NCI-H82 (cell line): ENCODE measurements at regions not wholly inside any gene's neighbourhood (a gene's known extent, or its start where the extent isn't known, plus 50 kb on each side); places are given as distances from the start of the nearest gene placed in this dataset.
"Not testable (repeated sequence)": the region's sequence is repeated elsewhere in the genome, so short reads cannot be mapped to it uniquely, and the experiment has no call there.

Experiments
- DNase-seq: peaks from one replicate; lab custom pipeline; 2025; lab: John Stamatoyannopoulos, UW

DNA sequence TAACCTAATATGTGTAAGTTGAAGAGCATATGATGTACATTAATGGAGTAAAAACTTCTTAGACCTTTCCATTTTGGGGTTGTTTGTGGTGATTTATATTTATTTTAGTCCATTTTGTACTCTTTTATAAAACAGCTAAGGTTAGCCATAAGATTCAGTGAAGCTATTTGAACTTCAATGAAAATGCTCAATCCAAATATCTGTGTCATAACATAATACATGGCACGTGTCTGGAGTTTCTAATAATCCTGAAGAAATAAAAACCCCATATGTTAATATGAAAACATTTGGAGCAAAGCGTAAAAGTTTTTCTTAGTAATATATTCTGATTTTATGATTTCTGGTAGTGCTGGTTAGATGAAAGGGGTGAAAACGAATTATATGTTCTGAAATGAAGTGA is 1729.7 kb downstream of the PCDH9 start:
- no peak for DNase-seq

DNA sequence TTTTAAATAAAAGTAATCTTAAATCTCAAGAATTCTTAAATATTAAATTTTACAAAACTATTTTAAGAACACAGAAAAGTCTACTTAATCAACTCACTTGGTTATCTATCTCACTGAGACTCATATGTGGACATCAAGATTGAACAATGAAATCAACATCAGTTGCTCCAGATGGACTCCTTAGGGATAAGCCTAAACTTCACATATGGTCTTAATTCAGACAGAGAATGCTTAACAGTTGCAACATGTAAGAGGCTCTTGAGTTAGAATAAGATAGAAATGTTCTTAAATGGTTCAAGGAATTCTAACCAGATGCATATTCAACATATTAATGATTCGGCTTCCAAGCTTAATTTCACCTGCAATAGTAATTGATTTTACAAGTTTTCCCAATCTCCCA is 1730.9 kb downstream of the PCDH9 start:
- peak; percentile 81 for DNase-seq

DNA sequence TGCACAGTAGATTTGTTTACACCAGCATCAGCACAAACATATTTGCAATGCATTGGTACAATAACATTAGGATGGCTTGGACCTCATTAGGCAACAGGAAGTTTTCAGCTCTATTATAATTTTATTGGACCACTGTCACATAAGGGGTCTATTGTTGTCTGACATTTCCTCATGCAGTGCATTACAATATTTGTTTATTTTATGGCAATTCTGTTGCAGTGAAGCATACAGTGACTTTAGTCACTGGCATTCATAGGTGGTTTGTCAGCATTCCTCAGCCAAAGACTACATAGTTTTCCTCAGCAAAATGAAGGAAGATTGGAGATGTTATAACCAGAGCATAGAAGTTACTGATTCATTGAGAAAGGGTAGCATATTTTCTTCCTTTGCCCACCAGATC is 1732.9 kb downstream of the PCDH9 start:
- no peak for DNase-seq

DNA sequence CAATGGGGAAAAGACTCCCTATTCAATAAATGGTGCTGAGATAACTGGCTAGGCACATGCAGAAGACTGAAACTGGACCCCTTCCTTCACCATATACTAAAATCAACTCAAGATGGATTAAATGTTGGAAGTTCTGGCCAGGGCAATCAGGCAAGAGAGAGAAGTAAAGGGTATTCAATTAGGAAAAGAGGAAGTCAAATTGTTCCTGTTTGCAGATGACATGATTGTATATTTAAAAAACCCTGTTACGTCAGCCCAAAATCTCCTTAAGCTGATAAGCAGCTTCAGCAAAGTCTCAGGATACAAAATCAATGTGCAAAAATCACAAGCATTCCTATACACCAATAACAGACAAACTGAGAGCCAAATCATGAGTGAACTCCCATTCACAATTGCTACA is 1739.4 kb downstream of the PCDH9 start:
- not testable (repeated sequence) for DNase-seq

DNA sequence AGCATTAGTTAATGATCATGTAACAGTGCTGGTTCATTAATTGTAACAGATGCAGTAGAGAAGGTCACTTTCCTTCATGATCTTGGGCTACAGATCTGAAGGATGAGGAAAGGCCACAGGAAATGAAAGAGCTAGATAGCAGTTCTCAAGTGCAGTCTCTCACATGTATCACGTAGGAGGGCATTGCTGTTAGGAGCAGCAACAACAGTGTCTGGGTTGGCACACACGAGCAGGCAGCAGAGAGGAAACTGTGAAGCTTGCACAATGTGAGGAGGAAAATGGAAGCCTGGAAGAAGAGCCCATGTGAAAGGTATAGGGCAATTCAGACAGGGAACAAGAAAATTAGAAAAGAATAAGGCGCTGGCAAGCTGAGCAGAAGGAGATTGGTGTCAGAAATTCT is 1741.5 kb downstream of the PCDH9 start:
- DNase-seq, result no peak

DNA sequence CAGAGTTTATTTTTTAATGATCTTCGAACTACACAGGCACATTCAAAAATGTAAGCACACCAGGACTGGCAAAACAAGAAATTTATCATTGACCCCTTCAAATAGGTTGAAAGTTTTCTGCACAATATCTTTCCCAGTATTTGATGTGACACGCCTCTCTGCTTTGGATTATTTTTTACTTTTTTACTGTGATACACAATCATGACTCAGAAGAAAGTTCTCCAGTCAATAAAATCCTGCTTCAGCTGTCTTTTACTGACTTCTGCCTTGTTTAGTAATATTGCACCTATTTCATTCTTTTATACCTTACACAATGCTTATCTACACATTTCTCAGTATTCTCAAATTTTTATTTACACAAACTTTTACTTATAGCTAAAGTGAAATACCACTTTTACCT is 1750.4 kb downstream of the PCDH9 start:
- DNase-seq, result no peak

DNA sequence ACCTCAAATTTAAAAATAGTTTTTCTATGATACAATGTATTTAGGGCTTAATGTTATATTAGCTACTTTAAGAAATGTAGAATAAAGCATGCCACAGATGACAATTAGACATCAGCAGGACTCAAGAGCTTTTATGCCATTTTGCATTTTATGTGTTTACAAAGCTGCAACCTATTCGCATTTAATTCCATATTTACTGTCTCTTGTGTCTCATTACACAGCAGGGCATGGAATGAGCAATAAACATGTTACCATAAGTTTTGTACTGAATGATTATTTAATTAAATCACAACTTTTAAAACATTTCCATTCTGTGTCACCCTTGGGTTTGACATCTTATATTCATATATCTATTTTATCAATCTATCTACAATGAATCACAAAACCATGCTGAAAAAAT is 1756.9 kb downstream of the PCDH9 start:
- no peak for DNase-seq

DNA sequence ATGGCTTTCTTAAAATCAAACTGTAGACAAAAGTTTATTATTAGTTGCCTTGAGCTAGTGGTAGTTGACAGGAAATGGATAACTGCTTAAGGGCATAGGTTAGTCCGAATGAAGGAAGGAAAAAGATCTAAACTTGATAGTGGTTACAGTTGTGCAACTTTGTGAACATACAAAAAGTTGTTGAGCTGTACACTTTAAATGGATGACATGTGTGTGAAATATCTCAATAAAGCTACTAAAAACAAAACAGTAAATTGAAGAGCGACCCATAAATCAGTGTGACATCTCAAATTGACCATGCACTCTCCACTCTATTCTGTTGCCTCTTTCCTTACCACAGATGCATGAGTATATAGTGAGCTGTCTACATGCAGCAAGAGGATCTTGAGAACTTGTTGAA is 1757.8 kb downstream of the PCDH9 start:
- DNase-seq, result no peak

DNA sequence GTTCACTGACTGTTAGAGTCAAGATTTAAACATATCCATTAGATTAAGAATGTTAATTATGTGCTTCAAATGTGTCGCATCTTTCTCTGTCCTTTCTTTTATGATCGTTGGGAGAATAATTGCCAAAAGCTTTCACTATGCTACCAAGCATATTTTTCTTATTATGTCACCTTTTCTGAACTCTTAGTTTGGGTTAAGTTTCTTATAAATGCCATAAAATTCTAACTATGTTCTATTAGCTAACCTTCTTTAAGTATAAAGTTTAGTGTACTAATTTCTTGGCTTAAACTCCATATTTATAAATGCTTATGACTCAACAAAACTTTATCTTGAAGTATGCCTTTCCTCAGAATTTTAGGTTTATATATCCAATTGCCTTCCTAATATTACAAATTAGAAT is 1759.4 kb downstream of the PCDH9 start:
- DNase-seq, result no peak

DNA sequence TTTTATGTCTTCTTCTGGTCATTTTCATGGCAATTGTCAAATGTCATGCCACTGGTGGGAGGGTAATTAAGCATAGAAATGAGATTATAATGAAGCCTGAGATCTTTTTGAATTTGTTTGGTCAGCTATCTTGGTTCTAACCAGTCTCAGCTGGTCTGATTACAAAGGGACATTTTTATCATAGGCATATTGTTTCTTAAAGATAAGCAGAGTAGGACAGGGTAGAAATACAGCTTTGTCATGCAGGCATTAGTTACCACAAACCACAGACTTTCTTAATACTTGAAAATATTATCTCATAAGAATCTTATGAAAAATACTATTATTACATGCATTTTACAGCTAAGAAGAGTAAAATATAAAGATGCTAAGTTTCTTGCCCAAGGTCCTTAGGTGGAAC is 1761.5 kb downstream of the PCDH9 start:
- DNase-seq, result no peak

DNA sequence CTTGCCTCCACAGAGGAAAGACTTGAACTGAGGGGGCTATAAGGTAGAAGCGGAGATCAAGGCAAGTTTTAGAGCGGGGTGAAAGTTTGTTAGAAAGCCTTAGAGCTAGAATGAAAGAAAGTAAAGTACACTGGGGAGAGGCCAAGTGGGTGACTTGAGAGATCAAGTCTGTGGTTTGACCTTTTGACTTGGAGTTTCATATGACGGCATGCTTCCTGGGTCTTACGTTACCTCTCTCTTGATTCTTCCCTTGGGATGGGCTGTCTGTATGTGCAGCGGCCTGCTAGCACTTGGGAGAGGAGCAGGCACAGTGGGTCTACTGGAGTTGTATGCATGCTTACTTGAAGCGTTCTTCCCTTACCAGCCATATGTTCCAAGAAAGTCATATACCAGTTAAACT is 1768.5 kb downstream of the PCDH9 start:
- no peak for DNase-seq

DNA sequence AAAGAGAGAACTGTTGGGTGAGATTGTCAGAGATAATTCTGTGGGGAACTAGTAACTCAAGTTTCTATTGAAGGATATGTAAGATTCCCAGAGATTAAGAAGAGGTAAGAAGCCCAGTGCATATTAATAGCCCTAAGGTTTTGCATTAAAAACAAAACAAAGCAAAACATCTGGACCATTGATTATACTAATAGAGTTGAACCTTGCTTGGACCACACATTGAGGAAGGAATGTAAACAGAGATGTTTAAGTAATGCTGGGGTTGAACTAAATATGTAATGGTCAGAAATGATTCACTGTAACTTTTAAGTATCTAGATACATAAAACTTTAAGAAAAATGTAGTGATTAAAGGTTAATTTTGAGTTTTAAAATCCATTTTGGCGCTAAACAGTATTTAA is 1770.0 kb downstream of the PCDH9 start:
- no peak for DNase-seq

DNA sequence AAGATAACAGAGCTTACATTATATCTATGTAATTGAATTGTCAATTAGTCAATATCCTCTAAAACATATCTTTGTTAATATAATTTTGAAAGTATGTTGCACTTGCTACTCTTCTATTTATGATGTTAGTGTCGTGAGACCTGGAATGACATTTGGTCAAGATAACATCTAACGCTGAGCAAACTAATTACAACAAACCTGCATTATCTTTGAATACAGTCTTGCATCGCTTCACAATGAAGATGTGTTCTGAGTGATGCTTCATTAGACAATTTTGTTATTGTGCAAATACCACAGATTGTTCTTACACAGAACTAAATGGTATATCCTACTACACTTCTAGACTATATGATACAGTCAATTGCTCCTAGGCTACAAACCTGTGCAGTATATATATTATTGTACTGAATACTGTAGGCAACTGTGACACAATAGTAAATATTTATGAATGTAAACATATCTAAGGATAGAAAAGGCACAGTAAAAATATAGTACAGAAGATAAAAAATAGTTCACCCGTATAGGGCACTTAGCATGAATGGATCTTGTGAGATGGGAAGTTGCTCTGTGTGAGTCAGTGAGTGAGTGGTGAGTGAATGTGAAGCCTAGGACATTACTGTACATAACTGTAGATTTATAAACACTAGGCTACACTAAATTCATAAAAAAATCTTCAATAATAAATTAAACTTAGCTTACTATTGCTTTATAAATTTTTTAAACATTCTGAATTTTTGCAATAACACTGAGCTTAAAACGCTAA is 1773.8 kb downstream of the PCDH9 start:
- no peak for DNase-seq

DNA sequence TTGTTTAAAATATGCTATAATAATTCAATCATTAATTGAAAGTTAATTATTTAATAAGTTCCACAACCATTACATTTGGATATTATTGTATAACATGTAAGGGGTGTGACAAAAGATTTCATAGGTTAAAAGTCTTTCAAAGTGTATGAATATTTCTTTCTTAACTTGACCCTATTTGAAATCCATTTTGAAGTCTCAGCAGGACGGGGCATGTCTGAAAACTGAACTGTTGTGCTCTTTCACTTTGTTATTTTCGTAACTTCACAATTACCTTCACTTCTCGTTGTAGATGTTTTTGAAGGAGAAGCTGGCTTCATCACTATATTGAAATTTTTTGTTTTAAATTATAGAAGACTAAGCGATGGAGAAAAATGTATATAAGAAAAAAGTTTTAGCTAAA is 1775.7 kb downstream of the PCDH9 start:
- no peak for DNase-seq

DNA sequence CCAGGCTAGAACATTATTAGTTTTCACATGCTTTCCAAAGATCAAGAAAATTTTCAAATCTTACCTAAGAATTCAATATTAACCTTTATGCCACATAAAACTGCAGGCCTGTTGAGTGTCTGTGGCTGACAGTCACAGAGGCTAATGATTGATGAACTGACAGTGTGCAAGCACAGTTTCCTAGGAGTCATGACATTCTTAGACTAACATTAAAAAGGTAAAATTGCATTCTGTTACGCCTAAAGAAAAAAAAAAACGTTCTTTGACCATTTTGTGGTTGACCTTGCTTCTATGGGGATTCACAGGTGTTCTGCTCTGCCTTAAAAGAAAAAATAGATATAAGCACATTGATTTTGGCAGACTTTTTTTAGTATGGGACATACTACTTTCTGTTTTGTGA is 1776.2 kb downstream of the PCDH9 start:
- DNase-seq, result no peak

DNA sequence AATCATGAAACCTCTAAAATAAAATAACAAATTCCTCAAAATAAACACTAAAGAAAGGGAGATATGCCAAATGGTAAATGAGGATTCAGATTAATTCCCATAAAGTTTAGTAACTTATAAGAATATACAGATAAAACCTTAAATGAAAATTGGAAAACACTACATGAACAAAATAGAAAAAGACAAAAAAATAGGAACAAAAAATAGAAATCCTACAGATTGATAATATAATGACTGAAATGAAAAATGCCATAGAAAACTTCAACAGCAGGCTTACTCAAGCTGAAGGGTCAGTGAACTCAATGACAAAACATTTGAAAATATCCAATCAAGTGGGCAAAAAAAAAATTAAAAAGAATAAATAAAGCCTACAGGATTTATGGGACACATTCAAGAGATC is 1784.8 kb downstream of the PCDH9 start:
- DNase-seq, result no peak

DNA sequence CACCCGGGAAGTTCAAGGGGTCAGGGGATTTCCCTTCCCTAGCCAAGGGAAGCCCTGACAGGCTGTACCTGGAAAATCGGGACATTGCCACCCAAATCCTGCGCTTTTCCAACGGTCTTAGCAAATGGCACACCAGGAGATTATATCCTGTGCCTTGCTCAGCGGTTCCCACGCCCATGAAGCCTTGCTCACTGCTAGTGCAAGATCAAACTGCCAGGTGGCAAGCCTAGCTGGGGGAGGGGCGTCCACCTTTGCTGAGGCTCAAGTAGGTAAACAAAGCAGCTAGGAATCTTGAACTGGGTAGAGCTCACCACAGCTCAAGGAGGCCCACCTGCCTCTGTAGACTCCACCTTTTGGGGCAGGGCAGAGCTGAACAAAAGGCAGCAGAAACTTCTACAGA is 1794.5 kb downstream of the PCDH9 start:
- DNase-seq, result no peak

DNA sequence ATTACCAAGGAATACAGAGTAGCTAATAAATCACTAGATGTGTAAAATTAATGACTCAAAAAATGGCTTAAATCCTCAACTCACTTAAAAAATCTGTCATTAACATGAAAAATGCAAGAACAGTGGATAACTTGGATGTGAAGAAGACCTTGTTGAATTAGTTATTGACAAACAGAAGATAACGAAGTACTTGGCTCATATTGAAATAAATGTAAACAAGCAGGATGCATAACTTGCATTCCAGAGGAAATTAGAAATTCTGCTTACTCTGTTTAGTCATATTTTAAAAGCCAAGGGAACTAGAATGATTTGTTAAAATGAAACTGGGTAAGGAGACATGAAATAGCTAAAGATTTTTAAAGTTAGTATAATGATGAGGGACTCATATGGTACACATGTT is 1812.2 kb downstream of the PCDH9 start:
- no peak for DNase-seq

DNA sequence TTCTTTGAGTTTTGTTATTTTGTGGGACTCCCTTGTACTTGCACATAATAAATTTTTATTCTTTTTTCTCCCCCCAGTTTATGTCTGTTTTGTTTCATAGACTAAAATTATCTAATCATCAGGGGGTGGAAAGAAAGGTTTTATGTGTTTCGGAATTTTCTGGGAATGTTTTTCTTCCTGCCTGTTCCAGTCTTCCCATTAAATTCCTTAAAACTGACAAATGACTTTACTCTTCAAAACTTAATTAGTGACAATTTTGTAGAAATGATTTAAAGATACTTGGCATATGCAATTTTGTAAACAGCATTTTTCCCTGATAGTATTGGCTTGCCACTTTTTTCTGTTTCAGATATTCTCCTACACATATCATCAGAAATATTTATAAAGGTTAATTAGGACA is 1813.4 kb downstream of the PCDH9 start:
- no peak for DNase-seq

DNA sequence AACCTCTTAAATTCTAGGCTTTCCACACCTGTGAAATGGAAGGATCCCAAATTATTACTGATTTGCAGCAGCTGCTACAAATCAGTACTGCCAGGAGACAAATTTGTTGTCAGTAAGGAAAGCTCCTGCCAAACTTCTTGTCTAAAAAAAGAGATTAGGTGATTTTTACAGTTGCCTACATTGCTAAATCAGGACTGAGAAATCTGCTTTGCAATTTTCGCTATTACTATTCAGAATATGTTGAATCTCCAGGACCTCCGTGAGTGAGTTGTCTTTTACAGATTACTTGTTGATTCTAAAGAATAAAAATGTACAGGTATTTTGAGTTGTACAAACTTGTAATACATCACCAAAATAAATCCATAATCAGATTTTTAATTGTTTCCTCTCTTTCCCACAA is 1815.9 kb downstream of the PCDH9 start:
- DNase-seq, result no peak

DNA sequence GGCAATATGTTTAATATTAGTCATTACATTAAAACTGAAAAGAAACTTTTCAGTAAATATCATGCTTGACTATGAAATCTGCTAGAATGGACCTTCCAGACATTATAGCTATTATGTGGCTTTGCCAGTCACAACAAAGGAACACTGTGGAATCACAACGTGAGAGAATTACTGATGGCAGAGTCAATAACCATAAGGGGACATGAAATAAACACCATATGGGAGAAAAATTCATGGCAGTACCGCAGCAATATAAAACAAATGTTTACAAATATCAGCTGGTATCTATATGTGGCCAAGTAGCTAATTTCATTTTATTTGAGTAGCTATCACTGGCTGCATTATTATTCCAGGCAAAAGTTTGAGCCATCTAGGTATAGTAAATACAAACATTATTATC is 1818.6 kb downstream of the PCDH9 start:
- no peak for DNase-seq

DNA sequence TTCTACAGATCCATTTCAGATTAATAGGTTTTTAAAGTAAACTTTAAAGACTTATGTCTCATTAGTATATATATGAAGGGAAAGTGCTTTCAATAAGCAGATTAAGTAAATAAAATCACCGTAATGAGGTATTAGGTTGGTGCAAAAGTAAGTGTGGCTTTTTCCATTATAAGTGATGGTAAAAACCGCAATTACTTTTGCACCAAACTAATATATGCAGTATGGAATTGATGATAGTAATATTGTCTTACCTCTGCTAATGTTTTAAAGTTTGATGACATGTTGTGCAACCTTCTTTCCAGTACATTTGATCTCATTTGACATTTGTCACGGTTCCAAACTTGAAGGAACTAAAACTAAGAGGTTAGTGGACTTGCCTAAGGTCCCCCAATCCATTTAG is 1819.3 kb downstream of the PCDH9 start:
- no peak for DNase-seq

DNA sequence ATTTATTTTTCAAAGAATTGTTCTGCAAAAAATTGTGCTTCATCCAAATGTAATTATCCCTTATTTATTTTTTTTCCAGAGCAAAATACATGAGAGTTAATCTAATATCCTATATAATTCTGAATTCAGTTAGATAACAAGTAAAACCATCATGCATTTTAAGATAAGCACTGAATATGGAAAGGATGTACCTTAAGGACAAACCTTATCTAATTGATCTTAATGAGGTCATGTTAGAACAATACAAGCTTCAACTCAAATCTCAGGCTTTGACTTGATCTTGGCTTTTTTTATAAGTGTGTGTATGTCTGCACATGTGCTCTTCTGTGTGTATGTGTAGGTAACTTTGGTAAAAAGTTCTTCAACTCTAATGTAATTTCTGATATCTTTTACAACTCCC is 1828.8 kb downstream of the PCDH9 start:
- DNase-seq, result no peak

DNA sequence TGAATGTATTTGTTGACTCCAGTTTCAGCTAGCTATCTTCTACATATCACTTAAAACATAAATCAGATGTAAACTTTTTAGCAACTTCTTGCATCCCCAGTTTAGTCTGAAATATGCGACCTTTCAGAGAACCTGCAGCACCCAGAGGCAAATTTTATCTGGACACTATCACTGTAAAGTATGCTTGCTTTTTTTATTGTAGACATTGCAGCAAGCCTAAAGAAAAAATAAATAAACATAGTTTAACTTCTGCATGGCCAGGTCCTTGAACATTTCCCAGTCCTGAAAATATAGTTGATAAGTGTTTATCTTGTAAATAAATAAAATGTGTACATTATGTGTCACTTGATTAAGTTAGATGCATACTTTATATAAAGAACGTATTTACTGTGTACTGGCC is 1829.4 kb downstream of the PCDH9 start:
- no peak for DNase-seq
